GM12878 (cell line): ENCODE measurements at regions not wholly inside any gene's neighbourhood (a gene's known extent, or its start where the extent isn't known, plus 50 kb on each side); places are given as distances from the start of the nearest gene placed in this dataset.

Source experiments
- ATAC-seq: fragments of 200-7000 bp; cut with Tn5 transposase; 3 replicates; pipeline ENCODE4 v1.9.1; 2020; ENCODE audit warnings: mild to moderate bottlenecking, moderate library complexity
- BruUV-seq: library from RNA; stranded (reverse); fragments of 400-500 nt; replicated peaks from 2 replicates; lab custom pipeline; 2021; lab: Mats Ljungman, UMichigan
- CTCF ChIA-PET: fragments of 300-600 bp; sonication (Branson Sonifier 250); formaldehyde crosslinking; extraction: SDS; loops from one replicate; lab custom pipeline; 2021; ENCODE audit warnings: inconsistent platforms; lab: Yijun Ruan, JAX
- POLR2A ChIA-PET: fragments of 350-600 bp; formaldehyde crosslinking; extraction: SDS; loops from one replicate; lab custom pipeline; 2021; ENCODE audit warnings: inconsistent platforms; lab: Charles Lee
- RAD21 ChIA-PET: fragments of 300-600 bp; sonication (Branson Sonifier 250); formaldehyde crosslinking; loops from one replicate; lab custom pipeline; 2023; ENCODE audit warnings: antibody characterized with exemption; ENCODE audit not compliant: unreplicated experiment; lab: Charles Lee
- SMC1A ChIA-PET: fragments of 300-600 bp; sonication (Branson Sonifier 250); formaldehyde crosslinking; loops from one replicate; lab custom pipeline; 2023; ENCODE audit not compliant: unreplicated experiment, uncharacterized antibody; lab: Charles Lee
- DNase-seq: peaks from one replicate; pipeline ENCODE4 v3.0.0-alpha.2; 2011; ENCODE audit warnings: low read depth, low spot score
- FAIRE-seq: peaks from 3 replicates; lab custom pipeline; 2011; peaks lifted over from hg19 to GRCh38; lab: Jason Lieb, UNC
- H2AFZ ChIP-seq: 2 replicates; pipeline ENCODE4 v1.6.0; 2011; ENCODE audit warnings: low read depth, low read length, control low read depth; ENCODE audit not compliant: control insufficient read depth
- H3K27ac ChIP-seq: 2 replicates; pipeline ENCODE4 v1.5.1; 2011; ENCODE audit warnings: control low read depth; ENCODE audit not compliant: control insufficient read depth, insufficient read depth
- H3K27me3 ChIP-seq, 2 experiments: replicated peaks in 1 of 2; 2 replicates each; pipeline versions ENCODE4 v1.6.0 to v1.6.1; 2011; ENCODE audit warnings: low read length in 1 of 2; ENCODE audit not compliant: control insufficient read depth in 2 of 2, insufficient read depth in 2 of 2
- H3K36me3 ChIP-seq, 2 experiments: 2 replicates each; pipeline ENCODE4 v1.5.1; 2011; ENCODE audit warnings: low read length in 1 of 2; ENCODE audit not compliant: control insufficient read depth in 2 of 2, insufficient read depth in 2 of 2
- H3K4me1 ChIP-seq: 2 replicates; pipeline ENCODE4 v1.6.1; 2011; ENCODE audit warnings: mild to moderate bottlenecking, low read length, moderate library complexity, mixed read lengths; ENCODE audit not compliant: control insufficient read depth, insufficient read depth
- H3K4me2 ChIP-seq: 2 replicates; pipeline ENCODE4 v1.6.0; 2011; ENCODE audit warnings: control low read depth; ENCODE audit not compliant: control insufficient read depth, insufficient read depth
- H3K4me3 ChIP-seq: fragments of 200-600 bp; sonication (generic); 2 replicates; pipeline ENCODE4 v1.5.1; 2016
- H3K79me2 ChIP-seq: 2 replicates; pipeline ENCODE4 v1.6.0; 2011; ENCODE audit warnings: low read length; ENCODE audit not compliant: control insufficient read depth, insufficient read depth
- H3K9ac ChIP-seq: 2 replicates; pipeline ENCODE4 v1.8.0; 2011; ENCODE audit warnings: low read length, control low read depth, mixed read lengths; ENCODE audit not compliant: control insufficient read depth, insufficient read depth
- H3K9me3 ChIP-seq: replicated peaks from 3 replicates; pipeline ENCODE4 v1.5.1; 2011; ENCODE audit warnings: mild to moderate bottlenecking, low read length; ENCODE audit not compliant: control insufficient read depth, insufficient read depth
- H4K20me1 ChIP-seq: 2 replicates; pipeline ENCODE4 v1.6.0; 2011; ENCODE audit not compliant: control insufficient read depth, insufficient read depth
- BMI1 ChIP-seq: fragments of 450-650 bp; IDR thresholded peaks from 2 replicates; pipeline ENCODE4 v1.6.1; 2016; ENCODE audit warnings: mild to moderate bottlenecking, moderate library complexity, borderline replicate concordance
- CREM ChIP-seq: IDR thresholded peaks from 2 replicates; pipeline ENCODE4 v1.6.1; 2014; ENCODE audit warnings: antibody characterized with exemption, low read depth
- EP300 ChIP-seq, 2 experiments: fragments of 150-350 bp in 1 of 2; IDR thresholded peaks; 2 replicates each; pipeline ENCODE4 v1.6.1; 2011 to 2012; ENCODE audit warnings: low read depth in 2 of 2, low read length in 2 of 2, borderline replicate concordance in 1 of 2, improper control_type of control experiment in 1 of 2, inconsistent platforms in 1 of 2; ENCODE audit not compliant: control insufficient read depth in 1 of 2
- KLF5 ChIP-seq: fragments of 450-650 bp; IDR thresholded peaks from 2 replicates; pipeline ENCODE4 v1.6.1; 2014; ENCODE audit warnings: mild to moderate bottlenecking; ENCODE audit not compliant: partially characterized antibody
- PAX5 ChIP-seq: IDR thresholded peaks from 2 replicates; pipeline ENCODE4 v1.6.1; 2011; ENCODE audit warnings: low read depth, low read length, borderline replicate concordance
- POLR2A ChIP-seq: IDR thresholded peaks from 2 replicates; pipeline ENCODE4 v1.6.1; 2011; ENCODE audit warnings: low read depth, mild to moderate bottlenecking, low read length
- SIN3A ChIP-seq: IDR thresholded peaks from 2 replicates; pipeline ENCODE4 v1.6.1; 2012; ENCODE audit warnings: low read depth, low read length, improper control_type of control experiment
- USF1 ChIP-seq: IDR thresholded peaks from 2 replicates; pipeline ENCODE4 v1.6.1; 2011; ENCODE audit warnings: borderline replicate concordance, low read depth, mild to moderate bottlenecking, moderate library complexity, mixed read lengths, low read length; ENCODE audit not compliant: insufficient read depth; ENCODE audit errors: extremely low read length
- ZBTB33 ChIP-seq: fragments of 450-650 bp; IDR thresholded peaks from 2 replicates; pipeline ENCODE4 v1.6.1; 2017; ENCODE audit warnings: mild to moderate bottlenecking
- ZBTB40 ChIP-seq: fragments of 450-650 bp; IDR thresholded peaks from 2 replicates; pipeline ENCODE4 v1.6.1; 2016; ENCODE audit warnings: mild to moderate bottlenecking, moderate library complexity, borderline replicate concordance
- WGBS: methylation state at CpG from one replicate; pipeline ENCODE4 v1.1.6; 2016; ENCODE audit warnings: low lambda C conversion rate; ENCODE audit not compliant: insufficient replicate concordance, insufficient coverage; ENCODE audit errors: missing lambda C conversion rate; 5-methylcytosine and 5-hydroxymethylcytosine counted together
- in situ Hi-C: fragments of 300-500 bp; cut with MboI; formaldehyde crosslinking; loops from 9 replicates; pipeline ENCODE4 v1.14.3; 2018; ENCODE audit warnings: mixed read lengths
- intact Hi-C: fragments of 100-400 bp; cut with micrococcal nuclease; formaldehyde crosslinking; loops from one replicate; pipeline ENCODE4 v1.14.2; 2022; ENCODE audit not compliant: unreplicated experiment

- SMC1A ChIA-PET, result no interaction called here
- no peak for ATAC-seq
- TF ChIP-seq USF1, result no peak
- TF ChIP-seq PAX5, result no peak
- no peak for TF ChIP-seq ZBTB33
- TF ChIP-seq BMI1, result no peak
- TF ChIP-seq ZBTB40, result no peak
- TF ChIP-seq POLR2A, result no peak
- no peak for TF ChIP-seq CREM
- TF ChIP-seq SIN3A, result no peak
- TF ChIP-seq KLF5, result no peak
- no peak for TF ChIP-seq EP300 (IDR thresholded peaks at IDR 0.05; ENCODE audit: borderline replicate concordance in 1 of 2, control insufficient read depth in 1 of 2, low read depth in 2 of 2, low read length in 2 of 2)
- TF ChIP-seq, all 136 proteins: peak for 0
- no peak overlapping the region for H3K9ac ChIP-seq
- H3K4me3 ChIP-seq, result no peak overlapping the region
- CTCF ChIA-PET, result interaction anchor here (1.1 kb wide), 1 partner anchor 86 kb away, joined by 3 read pairs; no protein-coding TSS in a partner anchor
- RAD21 ChIA-PET, result no interaction called here
- no peak for FAIRE-seq
- no peaks in the 10 kb centered on the region for H3K9me3 ChIP-seq
- H3K4me2 ChIP-seq, result no peak overlapping the region
- H2AFZ ChIP-seq, result no peak overlapping the region
- H3K4me1 ChIP-seq, result no peaks in the 10 kb centered on the region
- H3K27ac ChIP-seq, result no peak overlapping the region
- no peaks in the 10 kb centered on the region for H3K27me3 ChIP-seq
- in situ Hi-C loops, result no loop called here
- intact Hi-C loops, result no loop called here
- no peak for DNase-seq
- H3K79me2 ChIP-seq, result no peaks in the 10 kb centered on the region
- POLR2A ChIA-PET, result no interaction called here
- H4K20me1 ChIP-seq, result no peaks in the 10 kb centered on the region
- 39% methylated on average over 1 of the region's 1 CpG for WGBS
- H3K36me3 ChIP-seq, result no peaks in the 10 kb centered on the region
- BruUV-seq, result no TSS peak
Measured at GRCh38 chr6:79863566-79863965, 83.8 kb downstream of the ELOVL4 start.
